ENCODE measurements at regions not wholly inside any gene's neighbourhood (a gene's known extent, or its start where the extent isn't known, plus 50 kb on each side); places are given as distances from the start of the nearest gene placed in this dataset.

GRCh38 chr2:234306426-234307173, 190.3 kb downstream of the ARL4C start:
- Histone ChIP-seq H3K27me3 (ENCODE audit: insufficient read depth, low read length) (no peaks in the 10 kb centered on the region), H3K4me1 (ENCODE audit: insufficient read depth, low read length) (peaks cover 22% of the 10 kb centered on the region; the same call in 1 of the 2 replicates), H3K36me3 (ENCODE audit: insufficient read depth, low read length) (no peaks in the 10 kb centered on the region), H3K27ac (ENCODE audit: low read depth, low read length) (no peak overlapping the region), H3K4me3 (ENCODE audit: low read length) (no peak overlapping the region), H3K9ac (ENCODE audit: low read depth, low read length) (no peak overlapping the region), H3K9me3 (ENCODE audit: insufficient read depth, low read depth, low read length) (peaks cover 2% of the 10 kb centered on the region; the same call in 1 of the 2 replicates)
- 96% methylated on average over 9 of the region's 9 CpGs for WGBS

GRCh38 chr2:234305846-234306245, 191.0 kb downstream of the ARL4C start:
- H3K4me3 ChIP-seq (ENCODE audit: low read length) = no peak overlapping the region
- WGBS = 74% methylated on average over 4 of the region's 4 CpGs
- peaks cover 22% of the 10 kb centered on the region; the same call in 1 of the 2 replicates for H3K4me1 ChIP-seq (ENCODE audit: insufficient read depth, low read length)
- H3K27me3 ChIP-seq (ENCODE audit: insufficient read depth, low read length) = no peaks in the 10 kb centered on the region
- H3K27ac ChIP-seq (ENCODE audit: low read depth, low read length) = peak overlapping the region; percentile 21
- no peaks in the 10 kb centered on the region for H3K36me3 ChIP-seq (ENCODE audit: insufficient read depth, low read length)
- H3K9ac ChIP-seq (ENCODE audit: low read depth, low read length) = no peak overlapping the region
- H3K9me3 ChIP-seq (ENCODE audit: insufficient read depth, low read depth, low read length) = peaks cover 2% of the 10 kb centered on the region; the same call in 1 of the 2 replicates

- Histone ChIP-seq H3K36me3 (ENCODE audit: insufficient read depth, low read length) (no peaks in the 10 kb centered on the region), H3K27ac (ENCODE audit: low read depth, low read length) (peak overlapping the region; percentile 21), H3K4me3 (ENCODE audit: low read length) (no peak overlapping the region), H3K27me3 (ENCODE audit: insufficient read depth, low read length) (no peaks in the 10 kb centered on the region), H3K9me3 (ENCODE audit: insufficient read depth, low read depth, low read length) (peaks cover 2% of the 10 kb centered on the region; the same call in 1 of the 2 replicates), H3K9ac (ENCODE audit: low read depth, low read length) (peak overlapping the region; percentile 6; the same call in 1 of the 2 replicates), H3K4me1 (ENCODE audit: insufficient read depth, low read length) (peaks cover 22% of the 10 kb centered on the region; the same call in 1 of the 2 replicates)
- 6% methylated on average over 5 of the region's 5 CpGs for WGBS
These were observed 191.9 kb downstream of the ARL4C start for GRCh38 chr2:234304950-234305349.

GRCh38 chr2:234302664-234302991, 194.3 kb downstream of the ARL4C start:
- Histone ChIP-seq H3K9ac (ENCODE audit: low read depth, low read length) (no peak overlapping the region), H3K4me3 (ENCODE audit: low read length) (no peak overlapping the region), H3K4me1 (ENCODE audit: insufficient read depth, low read length) (peaks cover 18% of the 10 kb centered on the region; the same call in 1 of the 2 replicates), H3K27ac (ENCODE audit: low read depth, low read length) (no peak overlapping the region), H3K27me3 (ENCODE audit: insufficient read depth, low read length) (no peaks in the 10 kb centered on the region), H3K9me3 (ENCODE audit: insufficient read depth, low read depth, low read length) (peaks cover 2% of the 10 kb centered on the region; the same call in 1 of the 2 replicates), H3K36me3 (ENCODE audit: insufficient read depth, low read length) (no peaks in the 10 kb centered on the region)
- 93% methylated on average over 4 of the region's 4 CpGs for WGBS

GRCh38 chr2:234300932-234301823, 195.7 kb downstream of the ARL4C start:
- Histone ChIP-seq H3K36me3 (ENCODE audit: insufficient read depth, low read length) (no peaks in the 10 kb centered on the region), H3K27me3 (ENCODE audit: insufficient read depth, low read length) (no peaks in the 10 kb centered on the region), H3K27ac (ENCODE audit: low read depth, low read length) (no peak overlapping the region), H3K4me1 (ENCODE audit: insufficient read depth, low read length) (peaks cover 17% of the 10 kb centered on the region; the same call in 1 of the 2 replicates), H3K9ac (ENCODE audit: low read depth, low read length) (no peak overlapping the region), H3K9me3 (ENCODE audit: insufficient read depth, low read depth, low read length) (no peaks in the 10 kb centered on the region), H3K4me3 (ENCODE audit: low read length) (no peak overlapping the region)
- 88% methylated on average over 18 of the region's 18 CpGs for WGBS

- Histone ChIP-seq H3K36me3 (ENCODE audit: insufficient read depth, low read length) (no peaks in the 10 kb centered on the region), H3K9me3 (ENCODE audit: insufficient read depth, low read depth, low read length) (no peaks in the 10 kb centered on the region), H3K4me1 (ENCODE audit: insufficient read depth, low read length) (peaks cover 10% of the 10 kb centered on the region; the same call in 1 of the 2 replicates), H3K4me3 (ENCODE audit: low read length) (no peak overlapping the region), H3K9ac (ENCODE audit: low read depth, low read length) (no peak overlapping the region), H3K27ac (ENCODE audit: low read depth, low read length) (no peak overlapping the region), H3K27me3 (ENCODE audit: insufficient read depth, low read length) (no peaks in the 10 kb centered on the region)
- 91% methylated on average over 6 of the region's 6 CpGs for WGBS
These were observed 196.4 kb downstream of the ARL4C start for GRCh38 chr2:234300391-234300925.

GRCh38 chr2:234298918-234299317, 198.0 kb downstream of the ARL4C start:
- WGBS = 80% methylated on average over 1 of the region's 3 CpGs
- no peaks in the 10 kb centered on the region for H3K9me3 ChIP-seq (ENCODE audit: insufficient read depth, low read depth, low read length)
- no peaks in the 10 kb centered on the region; the same call in 1 of the 2 replicates for H3K4me1 ChIP-seq (ENCODE audit: insufficient read depth, low read length)

GRCh38 chr2:234296991-234297390, 199.9 kb downstream of the ARL4C start:
- H3K4me1 ChIP-seq (ENCODE audit: insufficient read depth, low read length) = no peaks in the 10 kb centered on the region; the same call in 1 of the 2 replicates
- no peak overlapping the region for H3K27ac ChIP-seq (ENCODE audit: low read depth, low read length)
- WGBS = 93% methylated on average over 1 of the region's 1 CpG
- no peak overlapping the region for H3K9ac ChIP-seq (ENCODE audit: low read depth, low read length)
- H3K27me3 ChIP-seq (ENCODE audit: insufficient read depth, low read length) = no peaks in the 10 kb centered on the region
- no peaks in the 10 kb centered on the region for H3K36me3 ChIP-seq (ENCODE audit: insufficient read depth, low read length)
- H3K4me3 ChIP-seq (ENCODE audit: low read length) = no peak overlapping the region
- no peaks in the 10 kb centered on the region for H3K9me3 ChIP-seq (ENCODE audit: insufficient read depth, low read depth, low read length)

More at GRCh38 chr2:234298918-234299317, 198.0 kb downstream of the ARL4C start:
- Histone ChIP-seq H3K4me3 (ENCODE audit: low read length) (no peak overlapping the region), H3K27me3 (ENCODE audit: insufficient read depth, low read length) (no peaks in the 10 kb centered on the region), H3K9ac (ENCODE audit: low read depth, low read length) (no peak overlapping the region), H3K36me3 (ENCODE audit: insufficient read depth, low read length) (no peaks in the 10 kb centered on the region), H3K27ac (ENCODE audit: low read depth, low read length) (no peak overlapping the region)

GRCh38 chr2:234293973-234294372, 202.9 kb downstream of the ARL4C start:
- no peak overlapping the region for H3K9ac ChIP-seq (ENCODE audit: low read depth, low read length)
- no peak overlapping the region for H3K27ac ChIP-seq (ENCODE audit: low read depth, low read length)
- WGBS = 58% methylated on average over 4 of the region's 4 CpGs
- no peak overlapping the region for H3K4me3 ChIP-seq (ENCODE audit: low read length)
- no peaks in the 10 kb centered on the region for H3K36me3 ChIP-seq (ENCODE audit: insufficient read depth, low read length)
- no peaks in the 10 kb centered on the region for H3K9me3 ChIP-seq (ENCODE audit: insufficient read depth, low read depth, low read length)
- no peaks in the 10 kb centered on the region; the same call in 1 of the 2 replicates for H3K4me1 ChIP-seq (ENCODE audit: insufficient read depth, low read length)
- no peaks in the 10 kb centered on the region for H3K27me3 ChIP-seq (ENCODE audit: insufficient read depth, low read length)

GRCh38 chr2:234292962-234293243, 204.0 kb downstream of the ARL4C start:
- H3K36me3 ChIP-seq (ENCODE audit: insufficient read depth, low read length) = no peaks in the 10 kb centered on the region
- H3K9me3 ChIP-seq (ENCODE audit: insufficient read depth, low read depth, low read length) = no peaks in the 10 kb centered on the region
- H3K4me3 ChIP-seq (ENCODE audit: low read length) = no peak overlapping the region
- no peaks in the 10 kb centered on the region; the same call in 1 of the 2 replicates for H3K4me1 ChIP-seq (ENCODE audit: insufficient read depth, low read length)
- H3K27ac ChIP-seq (ENCODE audit: low read depth, low read length) = no peak overlapping the region
- H3K9ac ChIP-seq (ENCODE audit: low read depth, low read length) = no peak overlapping the region
- H3K27me3 ChIP-seq (ENCODE audit: insufficient read depth, low read length) = no peaks in the 10 kb centered on the region
